DOHH2 (cell line): ENCODE measurements at regions not wholly inside any gene's neighbourhood (a gene's known extent, or its start where the extent isn't known, plus 50 kb on each side); places are given as distances from the start of the nearest gene placed in this dataset.

Experiments used
- CTCF ChIP-seq: fragments of 200-600 bp; sonication (generic); IDR thresholded peaks from one replicate; pipeline ENCODE4 v1.5.1; 2014; ENCODE audit warnings: antibody characterized with exemption, mild to moderate bottlenecking, low read depth, low read length; ENCODE audit not compliant: poor library complexity, severe bottlenecking
- EZH2phosphoT487 ChIP-seq: fragments of 200-600 bp; sonication (generic); IDR thresholded peaks from 2 replicates; pipeline ENCODE4 v1.6.1; 2017; ENCODE audit warnings: borderline replicate concordance, mild to moderate bottlenecking, antibody characterized with exemption, low read length, moderate library complexity, mixed read lengths

GRCh38 chr13:106989876-106990275 lies 421.9 kb upstream of the ARGLU1 start:
- TF ChIP-seq CTCF (no peak), EZH2phosphoT487 (no peak)
